K562 (cell line): ENCODE measurements at regions not wholly inside any gene's neighbourhood (a gene's known extent, or its start where the extent isn't known, plus 50 kb on each side); places are given as distances from the start of the nearest gene placed in this dataset.

Experiments
- ATAC-seq: fragments of 200-7000 bp; cut with Tn5 transposase; 3 replicates; pipeline ENCODE4 v1.9.1; 2020; ENCODE audit warnings: moderate library complexity
- BruUV-seq: library from RNA; stranded (reverse); fragments of 400-500 nt; replicated peaks from 2 replicates; lab custom pipeline; 2021; lab: Mats Ljungman, UMichigan
- CTCF ChIA-PET: fragments of 300-600 bp; formaldehyde crosslinking; extraction: SDS; loops from one replicate; lab custom pipeline; 2021; ENCODE audit warnings: low intra/inter-chr PET ratio; lab: Yijun Ruan, JAX
- POLR2A ChIA-PET: fragments of 300-600, 350-650 bp; sonication (Branson Sonifier 250); formaldehyde crosslinking; extraction: SDS; loops from one replicate; lab custom pipeline; 2021; ENCODE audit warnings: antibody characterized with exemption, inconsistent platforms; lab: Yijun Ruan, JAX
- DNase-seq, 4 experiments: peaks; one replicate each; pipeline versions ENCODE4 v3.0.0 to v3.0.0-alpha.2; 2011 to 2018; ENCODE audit warnings: low spot score in 3 of 4, mixed read lengths in 3 of 4; ENCODE audit errors: extremely low read depth in 1 of 4
- FAIRE-seq: peaks from 2 replicates; lab custom pipeline; 2011; peaks lifted over from hg19 to GRCh38; lab: Jason Lieb, UNC
- H2AFZ ChIP-seq: 2 replicates; pipeline ENCODE4 v1.6.0; 2011; ENCODE audit warnings: low read depth, low read length, control low read depth, inconsistent platforms
- H3K27ac ChIP-seq: fragments of 200-600 bp; 3 replicates; pipeline ENCODE4 v1.8.0; 2011; ENCODE audit warnings: low read depth, mild to moderate bottlenecking, control low read depth, inconsistent platforms, low read length, moderate library complexity, mixed read lengths; ENCODE audit errors: extremely low read depth
- H3K27me3 ChIP-seq, 2 experiments: fragments of 300-600 bp in 1 of 2; 2 replicates in 1 of 2; 3 replicates in 1 of 2; pipeline versions ENCODE4 v1.6.0 to v1.8.0; 2011; ENCODE audit warnings: inconsistent platforms in 2 of 2, low read length in 2 of 2, mild to moderate bottlenecking in 1 of 2, mixed read lengths in 1 of 2, moderate library complexity in 1 of 2; ENCODE audit not compliant: control insufficient read depth in 2 of 2, insufficient read depth in 2 of 2
- H3K36me3 ChIP-seq: fragments of 300-600 bp; 3 replicates; pipeline ENCODE4 v1.8.0; 2011; ENCODE audit warnings: mild to moderate bottlenecking, low read length, inconsistent platforms; ENCODE audit not compliant: control insufficient read depth, insufficient read depth
- H3K4me1 ChIP-seq, 2 experiments: fragments of 200-600 bp in 1 of 2; replicated peaks in 1 of 2; 2 replicates in 1 of 2; 3 replicates in 1 of 2; pipeline versions ENCODE4 v1.5.1 to v1.8.0; 2011; ENCODE audit warnings: inconsistent platforms in 2 of 2, low read length in 2 of 2, mild to moderate bottlenecking in 1 of 2, mixed read lengths in 1 of 2, moderate library complexity in 1 of 2; ENCODE audit not compliant: control insufficient read depth in 2 of 2, insufficient read depth in 2 of 2
- H3K4me2 ChIP-seq: 2 replicates; pipeline ENCODE4 v1.6.1; 2011; ENCODE audit warnings: low read length, control low read depth, inconsistent platforms, mixed read lengths; ENCODE audit not compliant: insufficient read depth
- H3K4me3 ChIP-seq: fragments of 200-600 bp; sonication (generic), shearing (Covaris generic); 2 replicates; pipeline ENCODE4 v1.5.1; 2016; ENCODE audit warnings: control low read depth, inconsistent platforms
- H3K79me2 ChIP-seq: fragments of 200-600 bp; 3 replicates; pipeline ENCODE4 v1.8.0; 2011; ENCODE audit warnings: low read length, inconsistent platforms; ENCODE audit not compliant: control insufficient read depth, insufficient read depth
- H3K9ac ChIP-seq, 2 experiments: 2 replicates each; pipeline versions ENCODE4 v1.6.0 to v1.6.1; 2011; ENCODE audit warnings: low read depth in 2 of 2, low read length in 2 of 2, control low read depth in 1 of 2, inconsistent platforms in 1 of 2, mild to moderate bottlenecking in 1 of 2, mixed read lengths in 1 of 2; ENCODE audit not compliant: insufficient read depth in 1 of 2
- H3K9me1 ChIP-seq: one replicate; pipeline ENCODE4 v1.6.0; 2011; ENCODE audit warnings: inconsistent platforms, mild to moderate bottlenecking, low read length, moderate library complexity; ENCODE audit not compliant: control insufficient read depth, insufficient read depth
- H3K9me3 ChIP-seq: replicated peaks from 2 replicates; pipeline ENCODE4 v1.5.1; 2011; ENCODE audit warnings: low read depth, low read length, inconsistent platforms; ENCODE audit not compliant: control insufficient read depth, insufficient read depth
- H4K20me1 ChIP-seq: replicated peaks from 2 replicates; pipeline ENCODE4 v1.6.1; 2011; ENCODE audit warnings: low read length, inconsistent platforms, mixed read lengths; ENCODE audit not compliant: control insufficient read depth, insufficient read depth
- BCLAF1 ChIP-seq, 2 experiments: fragments of 450-650 bp in 1 of 2; IDR thresholded peaks; 2 replicates each; pipeline ENCODE4 v1.6.1; 2011 to 2017; ENCODE audit warnings: low read depth in 2 of 2, antibody characterized with exemption in 1 of 2, borderline replicate concordance in 1 of 2, low read length in 1 of 2, mild to moderate bottlenecking in 1 of 2, mixed read lengths in 1 of 2; ENCODE audit not compliant: control insufficient read depth in 1 of 2
- BHLHE40 ChIP-seq: IDR thresholded peaks from 2 replicates; pipeline ENCODE4 v1.6.1; 2011; ENCODE audit warnings: low read length, improper control_type of control experiment
- CC2D1A ChIP-seq: fragments of 450-650 bp; IDR thresholded peaks from 2 replicates; pipeline ENCODE4 v1.6.1; 2017; ENCODE audit warnings: mild to moderate bottlenecking
- ELF2 ChIP-seq: fragments of 250-450 bp; sonication (Bioruptor Pico); IDR thresholded peaks from 2 replicates; pipeline ENCODE4 v1.5.0; 2021; ENCODE audit warnings: mild to moderate bottlenecking
- GTF3C2 ChIP-seq: IDR thresholded peaks from 3 replicates; pipeline ENCODE4 v1.6.1; 2011; ENCODE audit warnings: borderline replicate concordance, mild to moderate bottlenecking, moderate library complexity; ENCODE audit not compliant: insufficient read length; ENCODE audit errors: extremely low read depth
- KLF16 ChIP-seq: IDR thresholded peaks from 2 replicates; pipeline ENCODE4 v1.6.1; 2016; ENCODE audit warnings: antibody characterized with exemption
- MNT ChIP-seq, 2 experiments: fragments of 450-650 bp; conservative IDR thresholded peaks; 2 replicates each; pipeline ENCODE4 v1.6.1; 2017; ENCODE audit warnings: mild to moderate bottlenecking in 2 of 2, moderate library complexity in 2 of 2
- NCOA6 ChIP-seq: fragments of 450-650 bp; IDR thresholded peaks from 2 replicates; pipeline ENCODE4 v1.6.1; 2017; ENCODE audit warnings: mild to moderate bottlenecking
- NR2F6 ChIP-seq: fragments of 450-650 bp; formaldehyde crosslinking; IDR thresholded peaks from 2 replicates; pipeline ENCODE4 v1.4.0; 2020; ENCODE audit warnings: mild to moderate bottlenecking
- PURB ChIP-seq: sonication (generic); formaldehyde crosslinking; IDR thresholded peaks from 2 replicates; pipeline ENCODE4 v1.9.0; 2021; ENCODE audit warnings: low read depth, mild to moderate bottlenecking, missing genetic modification reagents
- RBM39 ChIP-seq: fragments of 200-400 bp; formaldehyde crosslinking; optimal IDR thresholded peaks from 2 replicates; pipeline ENCODE3; 2018; ENCODE audit warnings: low read depth, low read length
- SIRT6 ChIP-seq: IDR thresholded peaks from one replicate; pipeline ENCODE4 v1.6.1; 2012; ENCODE audit warnings: low read depth, mild to moderate bottlenecking, control low read depth, inconsistent platforms, low read length, moderate library complexity
- SMAD1 ChIP-seq: fragments of 150-350 bp; IDR thresholded peaks from 2 replicates; pipeline ENCODE4 v1.6.1; 2014; ENCODE audit warnings: low read length, low read depth; ENCODE audit not compliant: partially characterized antibody
- SRSF1 ChIP-seq: fragments of 200-400 bp; formaldehyde crosslinking; IDR thresholded peaks from 2 replicates; pipeline ENCODE4 v1.6.1; 2017; ENCODE audit warnings: mild to moderate bottlenecking, low read depth, low read length, moderate library complexity
- ZNF197 ChIP-seq: fragments of 200-800 bp; sonication (Bioruptor generic); IDR thresholded peaks from 2 replicates; pipeline ENCODE4 v1.6.1; 2016; ENCODE audit warnings: low read depth, missing genetic modification characterization, missing compliant biosample characterization
- ZNF253 ChIP-seq: fragments of 250-450 bp; sonication (Bioruptor Pico); conservative IDR thresholded peaks from 2 replicates; pipeline ENCODE4 v1.6.1; 2021; ENCODE audit warnings: mild to moderate bottlenecking
- ZNF511 ChIP-seq: sonication (generic); formaldehyde crosslinking; IDR thresholded peaks from 2 replicates; pipeline ENCODE4 v1.8.0; 2022; ENCODE audit warnings: mild to moderate bottlenecking, missing genetic modification reagents
- WGBS: fragments of 100-300 bp; shearing (Covaris generic); methylation state at CpG from one replicate; pipeline ENCODE4 v1.1.6; 2016; ENCODE audit warnings: low coverage, mixed read lengths; ENCODE audit not compliant: insufficient coverage; ENCODE audit errors: missing lambda C conversion rate; 5-methylcytosine and 5-hydroxymethylcytosine counted together
- in situ Hi-C: fragments of 300-500 bp; cut with MboI; formaldehyde crosslinking; loops from 4 replicates; pipeline ENCODE4 v1.15.0; 2018; ENCODE audit warnings: inconsistent platforms, mixed read lengths
- intact Hi-C: fragments of 100-400 bp; cut with micrococcal nuclease; formaldehyde crosslinking; loops from 2 replicates; pipeline ENCODE4 v1.14.2; 2022

GRCh38 chrX:146238173-146238572 is 420.5 kb downstream of the SLITRK2 start:
- H3K9me1 ChIP-seq: no peaks in the 10 kb centered on the region
- in situ Hi-C loops: no loop called here
- DNase-seq: no peak
- 0% methylated on average over 2 of the region's 2 CpGs for WGBS
- H3K9me3 ChIP-seq: no peaks in the 10 kb centered on the region
- no peak overlapping the region for H2AFZ ChIP-seq
- no peaks in the 10 kb centered on the region for H3K27me3 ChIP-seq
- intact Hi-C loops: no loop called here
- ATAC-seq: no peak
- H3K27ac ChIP-seq: no peak overlapping the region
- H3K36me3 ChIP-seq: no peaks in the 10 kb centered on the region
- no peaks in the 10 kb centered on the region for H3K79me2 ChIP-seq
- H3K4me2 ChIP-seq: no peak overlapping the region
- no peak for TF ChIP-seq ZNF197 (CRISPR knock-in tag)
- TF ChIP-seq NCOA6: no peak
- no peak for TF ChIP-seq SIRT6
- no peak for TF ChIP-seq NR2F6
- no peak for TF ChIP-seq KLF16
- TF ChIP-seq RBM39: no peak
- TF ChIP-seq SRSF1: no peak
- no peak for TF ChIP-seq SMAD1
- TF ChIP-seq PURB (CRISPR knock-in tag): no peak
- TF ChIP-seq GTF3C2: no peak
- no peak for TF ChIP-seq ELF2 (CRISPR knock-in tag)
- no peak for TF ChIP-seq ZNF511 (CRISPR knock-in tag)
- TF ChIP-seq ZNF253 (CRISPR knock-in tag): no peak
- TF ChIP-seq CC2D1A: no peak
- no peak for TF ChIP-seq BHLHE40
- TF ChIP-seq MNT (conservative IDR thresholded peaks at IDR 0.05): no peak
- TF ChIP-seq BCLAF1 (IDR thresholded peaks at IDR 0.05; ENCODE audit: borderline replicate concordance in 1 of 2, control insufficient read depth in 1 of 2, low read depth in 2 of 2, low read length in 1 of 2): no peak
- H3K9ac ChIP-seq: no peak overlapping the region
- H3K4me1 ChIP-seq: no peaks in the 10 kb centered on the region
- no peak overlapping the region for H3K4me3 ChIP-seq
- ChIA-PET CTCF (no interaction called here), POLR2A (no interaction called here)
- H4K20me1 ChIP-seq: no peaks in the 10 kb centered on the region
- no peak for FAIRE-seq
- BruUV-seq: no TSS peak
